OCI-LY7 (cell line): ENCODE measurements at regions not wholly inside any gene's neighbourhood (a gene's known extent, or its start where the extent isn't known, plus 50 kb on each side); places are given as distances from the start of the nearest gene placed in this dataset.

ENCODE experiments used
- BruUV-seq: library from RNA; stranded (reverse); fragments of 400-500 nt; replicated peaks from 2 replicates; lab custom pipeline; 2021; lab: Mats Ljungman, UMichigan
- CTCF ChIA-PET: fragments of 300-600 bp; sonication (Branson Sonifier 250); formaldehyde crosslinking; loops from one replicate; lab custom pipeline; 2022; ENCODE audit warnings: antibody characterized with exemption; ENCODE audit not compliant: unreplicated experiment; lab: Charles Lee
- POLR2A ChIA-PET: fragments of 300-600 bp; sonication (Branson Sonifier 250); formaldehyde crosslinking; loops from one replicate; lab custom pipeline; 2022; ENCODE audit warnings: antibody characterized with exemption; lab: Charles Lee
- DNase-seq: peaks from one replicate; pipeline ENCODE4 v3.0.0-alpha.2; 2015; ENCODE audit warnings: low spot score
- H2AFZ ChIP-seq: fragments of 200-600 bp; sonication (generic), shearing (Covaris generic); 2 replicates; pipeline ENCODE4 v1.6.1; 2014; ENCODE audit warnings: mild to moderate bottlenecking, antibody characterized with exemption, low read length, moderate library complexity
- H3K27ac ChIP-seq: fragments of 200-600 bp; sonication (generic); 2 replicates; pipeline ENCODE4 v1.5.1; 2014; ENCODE audit warnings: mixed run types, low read depth, mild to moderate bottlenecking, moderate library complexity, low read length, inconsistent platforms; ENCODE audit not compliant: poor library complexity, severe bottlenecking
- H3K36me3 ChIP-seq: fragments of 200-600 bp; sonication (generic); 2 replicates; pipeline ENCODE4 v1.6.1; 2014; ENCODE audit warnings: mild to moderate bottlenecking, antibody characterized with exemption, low read length, moderate library complexity, mixed read lengths; ENCODE audit not compliant: insufficient read depth
- H3K4me1 ChIP-seq: fragments of 200-600 bp; sonication (generic); 2 replicates; pipeline ENCODE4 v1.5.1; 2014; ENCODE audit warnings: mild to moderate bottlenecking, low read length; ENCODE audit not compliant: insufficient read depth, poor library complexity, severe bottlenecking
- H3K4me2 ChIP-seq: fragments of 200-600 bp; sonication (generic); 2 replicates; pipeline ENCODE4 v1.6.1; 2014; ENCODE audit warnings: mild to moderate bottlenecking, low read length
- H3K4me3 ChIP-seq: fragments of 200-600 bp; sonication (generic); 2 replicates; pipeline ENCODE4 v1.5.1; 2014; ENCODE audit warnings: mild to moderate bottlenecking, low read depth, low read length; ENCODE audit not compliant: poor library complexity, severe bottlenecking
- H3K79me2 ChIP-seq: fragments of 200-600 bp; sonication (generic); 2 replicates; pipeline ENCODE4 v1.6.1; 2016; ENCODE audit warnings: low read depth, mild to moderate bottlenecking, low read length, moderate library complexity, mixed read lengths; ENCODE audit not compliant: insufficient read depth
- H3K9me2 ChIP-seq: fragments of 200-600 bp; sonication (generic); 2 replicates; pipeline ENCODE4 v1.6.1; 2016; ENCODE audit warnings: mild to moderate bottlenecking, low read length, mixed read lengths; ENCODE audit not compliant: insufficient read depth
- H3K9me3 ChIP-seq: fragments of 200-600 bp; sonication (generic); 2 replicates; pipeline ENCODE4 v1.6.1; 2014; ENCODE audit warnings: mild to moderate bottlenecking, mixed run types, low read length, mixed read lengths
- H4K20me1 ChIP-seq: fragments of 200-600 bp; sonication (generic); 2 replicates; pipeline ENCODE4 v1.6.1; 2014; ENCODE audit warnings: mild to moderate bottlenecking, antibody characterized with exemption, low read length, moderate library complexity, mixed read lengths; ENCODE audit not compliant: insufficient read depth
- EZH2phosphoT487 ChIP-seq: fragments of 200-600 bp; sonication (generic); IDR thresholded peaks from 2 replicates; pipeline ENCODE4 v1.6.1; 2018; ENCODE audit warnings: low read depth, borderline replicate concordance, mild to moderate bottlenecking, mixed run types, antibody characterized with exemption, low read length, moderate library complexity, mixed read lengths
- intact Hi-C: fragments of 100-400 bp; cut with micrococcal nuclease; formaldehyde crosslinking; loops from one replicate; pipeline ENCODE4 v1.10.0; 2022; ENCODE audit not compliant: unreplicated experiment
- TF ChIP-seq, protein P1 (sequence below): fragments of 200-600 bp; sonication (generic); conservative IDR thresholded peaks from 2 replicates; pipeline ENCODE4 v1.5.1; 2014; ENCODE audit warnings: mild to moderate bottlenecking, antibody characterized with exemption, low read length, moderate library complexity, mixed read lengths

DNA sequence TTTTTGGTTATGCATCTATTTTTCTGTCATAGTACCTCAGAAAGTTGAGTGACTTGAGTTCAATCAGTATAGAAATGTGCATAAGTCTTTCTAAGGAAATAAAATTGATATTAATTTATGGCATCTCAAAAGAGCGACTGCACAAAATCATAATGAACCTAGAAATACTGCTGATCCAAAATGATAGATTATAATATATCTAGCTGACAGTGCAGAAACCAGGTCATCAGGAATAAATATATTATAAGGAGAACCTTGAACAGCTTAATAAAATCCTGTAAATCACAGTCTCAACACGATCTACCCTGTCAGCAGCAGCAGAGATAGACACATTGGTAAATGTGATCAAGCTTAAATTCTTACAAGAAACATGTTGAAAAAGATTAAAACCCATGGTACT lies 1106.6 kb upstream of the CDH18 start:
- no peak overlapping the region for H3K4me3 ChIP-seq
- BruUV-seq: no TSS peak
- TF ChIP-seq EZH2phosphoT487: no peak
- TF ChIP-seq, protein P1, sequence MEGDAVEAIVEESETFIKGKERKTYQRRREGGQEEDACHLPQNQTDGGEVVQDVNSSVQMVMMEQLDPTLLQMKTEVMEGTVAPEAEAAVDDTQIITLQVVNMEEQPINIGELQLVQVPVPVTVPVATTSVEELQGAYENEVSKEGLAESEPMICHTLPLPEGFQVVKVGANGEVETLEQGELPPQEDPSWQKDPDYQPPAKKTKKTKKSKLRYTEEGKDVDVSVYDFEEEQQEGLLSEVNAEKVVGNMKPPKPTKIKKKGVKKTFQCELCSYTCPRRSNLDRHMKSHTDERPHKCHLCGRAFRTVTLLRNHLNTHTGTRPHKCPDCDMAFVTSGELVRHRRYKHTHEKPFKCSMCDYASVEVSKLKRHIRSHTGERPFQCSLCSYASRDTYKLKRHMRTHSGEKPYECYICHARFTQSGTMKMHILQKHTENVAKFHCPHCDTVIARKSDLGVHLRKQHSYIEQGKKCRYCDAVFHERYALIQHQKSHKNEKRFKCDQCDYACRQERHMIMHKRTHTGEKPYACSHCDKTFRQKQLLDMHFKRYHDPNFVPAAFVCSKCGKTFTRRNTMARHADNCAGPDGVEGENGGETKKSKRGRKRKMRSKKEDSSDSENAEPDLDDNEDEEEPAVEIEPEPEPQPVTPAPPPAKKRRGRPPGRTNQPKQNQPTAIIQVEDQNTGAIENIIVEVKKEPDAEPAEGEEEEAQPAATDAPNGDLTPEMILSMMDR: no peak
- H3K36me3 ChIP-seq: no peaks in the 10 kb centered on the region
- DNase-seq: no peak
- H3K79me2 ChIP-seq: no peaks in the 10 kb centered on the region
- ChIA-PET POLR2A (no interaction called here), CTCF (no interaction called here)
- H3K27ac ChIP-seq: no peak overlapping the region
- no peak overlapping the region for H3K4me2 ChIP-seq
- intact Hi-C loops: no loop called here
- H4K20me1 ChIP-seq: no peaks in the 10 kb centered on the region
- no peaks in the 10 kb centered on the region for H3K9me2 ChIP-seq
- no peaks in the 10 kb centered on the region for H3K4me1 ChIP-seq
- H2AFZ ChIP-seq: no peak overlapping the region
- H3K9me3 ChIP-seq: no peaks in the 10 kb centered on the region

DNA sequence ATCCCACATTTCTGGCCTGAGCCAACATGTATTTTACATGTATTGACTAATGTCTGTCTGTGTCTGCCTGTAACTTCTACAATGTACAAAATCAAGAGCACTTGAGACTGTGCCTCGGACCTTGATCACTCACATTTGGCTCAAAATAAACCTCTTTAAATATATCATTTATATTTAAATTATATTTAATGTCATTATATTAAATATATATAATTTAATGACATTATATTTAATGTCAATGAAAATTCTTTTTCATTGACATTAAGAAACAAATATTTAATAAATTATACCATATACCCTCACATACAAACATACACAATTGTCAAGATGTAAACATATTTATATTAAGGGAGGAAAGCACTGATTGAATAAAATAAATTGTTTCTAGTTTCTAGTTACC lies 1099.8 kb upstream of the CDH18 start:
- no TSS peak for BruUV-seq
- H3K4me2 ChIP-seq: no peak overlapping the region
- H3K4me1 ChIP-seq: no peaks in the 10 kb centered on the region
- no peaks in the 10 kb centered on the region for H3K36me3 ChIP-seq
- POLR2A ChIA-PET: no interaction called here
- no peaks in the 10 kb centered on the region for H3K79me2 ChIP-seq
- no peaks in the 10 kb centered on the region for H3K9me2 ChIP-seq
- H3K27ac ChIP-seq: no peak overlapping the region
- H3K4me3 ChIP-seq: no peak overlapping the region
- H4K20me1 ChIP-seq: no peaks in the 10 kb centered on the region
- TF ChIP-seq, protein P1: no peak
- TF ChIP-seq EZH2phosphoT487: no peak
- CTCF ChIA-PET: no interaction called here
- no peak overlapping the region for H2AFZ ChIP-seq
- intact Hi-C loops: no loop called here
- no peaks in the 10 kb centered on the region for H3K9me3 ChIP-seq
- no peak for DNase-seq

DNA sequence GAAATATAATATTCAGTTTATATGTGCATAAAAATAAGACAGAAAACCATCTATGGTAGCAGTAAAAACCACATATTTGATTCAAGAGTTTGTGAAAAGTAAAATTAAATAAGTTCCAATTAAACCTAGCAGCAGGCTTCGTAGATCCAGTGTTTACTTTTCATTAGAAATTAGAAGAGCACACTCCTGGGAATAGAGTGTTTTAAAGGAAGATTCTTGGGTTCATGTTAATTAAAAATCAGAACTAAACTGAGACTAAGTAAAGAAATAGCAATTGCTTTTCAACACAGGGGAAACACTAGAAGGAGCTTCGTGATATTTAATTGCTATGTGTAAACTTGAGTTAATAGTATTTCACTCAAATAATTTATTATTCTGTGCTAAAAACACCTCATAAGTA lies 1097.8 kb upstream of the CDH18 start:
- BruUV-seq: no TSS peak
- Histone ChIP-seq H2AFZ (no peak overlapping the region), H3K9me2 (no peaks in the 10 kb centered on the region), H3K4me3 (no peak overlapping the region), H4K20me1 (no peaks in the 10 kb centered on the region), H3K79me2 (no peaks in the 10 kb centered on the region), H3K4me2 (no peak overlapping the region), H3K9me3 (no peaks in the 10 kb centered on the region; the same call in 1 of the 2 replicates), H3K4me1 (no peaks in the 10 kb centered on the region), H3K27ac (no peak overlapping the region), H3K36me3 (no peaks in the 10 kb centered on the region)
- TF ChIP-seq, protein P1: no peak
- no peak for TF ChIP-seq EZH2phosphoT487
- no peak for DNase-seq
- ChIA-PET POLR2A (no interaction called here), CTCF (no interaction called here)
- intact Hi-C loops: no loop called here
